HG02678 (cell line): ENCODE measurements at regions not wholly inside any gene's neighbourhood (a gene's known extent, or its start where the extent isn't known, plus 50 kb on each side); places are given as distances from the start of the nearest gene placed in this dataset.
"Not testable (repeated sequence)": the region's sequence is repeated elsewhere in the genome, so short reads cannot be mapped to it uniquely, and the experiment has no call there.

Experiments
- ATAC-seq: cut with Tn5 transposase; IDR thresholded peaks from one replicate; pipeline ENCODE4 v1.9.1; 2021; ENCODE audit warnings: mild to moderate bottlenecking, moderate library complexity; ENCODE audit not compliant: unreplicated experiment

- no peak for ATAC-seq
Measured at GRCh38 chr4:95898226-95898625, 58.3 kb downstream of the PDHA2 start.

- ATAC-seq = no peak
Measured at GRCh38 chr4:95909211-95909610, 69.3 kb downstream of the PDHA2 start.

GRCh38 chr4:95910749-95911148 is 70.9 kb downstream of the PDHA2 start:
- no peak for ATAC-seq

GRCh38 chr4:95921470-95921869 is 81.6 kb downstream of the PDHA2 start:
- no peak for ATAC-seq

GRCh38 chr4:95929448-95930064 is 89.7 kb downstream of the PDHA2 start:
- ATAC-seq = no peak

- ATAC-seq = no peak
Measured at GRCh38 chr4:95939141-95939540, 99.2 kb downstream of the PDHA2 start.

- ATAC-seq = no peak
Measured at GRCh38 chr4:95949136-95949765, 109.4 kb downstream of the PDHA2 start.

- ATAC-seq = no peak
Measured at GRCh38 chr4:95949808-95950207, 109.9 kb downstream of the PDHA2 start.

- ATAC-seq = not testable (repeated sequence)
Measured at GRCh38 chr4:95952538-95952937, 112.6 kb downstream of the PDHA2 start.

- no peak for ATAC-seq
Measured at GRCh38 chr4:95956094-95956493, 116.2 kb downstream of the PDHA2 start.

- no peak for ATAC-seq
Measured at GRCh38 chr4:95957054-95957453, 117.2 kb downstream of the PDHA2 start.

- no peak for ATAC-seq
Measured at GRCh38 chr4:95957759-95958158, 117.9 kb downstream of the PDHA2 start.

- no peak for ATAC-seq
Measured at GRCh38 chr4:95959182-95959581, 119.3 kb downstream of the PDHA2 start.

- no peak for ATAC-seq
Measured at GRCh38 chr4:95959633-95960032, 119.7 kb downstream of the PDHA2 start.

GRCh38 chr4:95963456-95963855 is 123.6 kb downstream of the PDHA2 start:
- ATAC-seq = no peak

GRCh38 chr4:95979961-95980876 is 140.3 kb downstream of the PDHA2 start:
- ATAC-seq = no peak

GRCh38 chr4:95980877-95981360 is 141.0 kb downstream of the PDHA2 start:
- no peak for ATAC-seq

- no peak for ATAC-seq
Measured at GRCh38 chr4:95981591-95981990, 141.7 kb downstream of the PDHA2 start.

GRCh38 chr4:95982516-95982915 is 142.6 kb downstream of the PDHA2 start:
- no peak for ATAC-seq

GRCh38 chr4:95984081-95984480 is 144.2 kb downstream of the PDHA2 start:
- no peak for ATAC-seq

GRCh38 chr4:95985051-95985450 is 145.2 kb downstream of the PDHA2 start:
- no peak for ATAC-seq
